Pancreas (tissue), 10 donors: ENCODE measurements at regions not wholly inside any gene's neighbourhood (a gene's known extent, or its start where the extent isn't known, plus 50 kb on each side); places are given as distances from the start of the nearest gene placed in this dataset.

Source experiments
- ATAC-seq, 4 donors: fragments of 200-7000 bp; cut with Tn5 transposase; one replicate each; pipeline versions ENCODE4 v1.8.0 to v1.9.1; 2020; ENCODE audit warnings: mild to moderate bottlenecking in 4 of 4, moderate library complexity in 4 of 4
- DNase-seq, 6 donors: peaks; one replicate each; pipeline ENCODE4 v3.0.0-alpha.2; 2020
- FAIRE-seq: peaks from 2 replicates; lab custom pipeline; 2012; peaks lifted over from hg19 to GRCh38; lab: Jason Lieb, UNC
- H3K27ac ChIP-seq, 4 donors: fragments of 200-600 bp; sonication (generic); 1 replicate in 3 of 4; 2 replicates in 1 of 4; pipeline versions ENCODE4 v1.5.0 to v1.8.0; 2020
- H3K27me3 ChIP-seq, 4 donors: fragments of 200-600 bp; one replicate each; pipeline ENCODE4 v1.8.0; 2021
- H3K36me3 ChIP-seq, 3 donors: fragments of 200-600 bp; sonication (generic) in 1 of 3; one replicate each; pipeline versions ENCODE4 v1.5.0 to v1.8.0; 2020 to 2021
- H3K4me1 ChIP-seq, 3 donors: fragments of 200-600 bp; one replicate each; pipeline ENCODE4 v1.8.0; 2021
- H3K4me3 ChIP-seq, 4 donors: fragments of 200-600 bp; sonication (generic) in 2 of 4; one replicate each; pipeline versions ENCODE4 v1.5.0 to v1.8.0; 2020 to 2021
- H3K9me3 ChIP-seq, 4 donors: fragments of 200-600 bp; one replicate each; pipeline ENCODE4 v1.8.0; 2021
- CTCF ChIP-seq, 4 donors: fragments of 200-600 bp; sonication (generic) in 3 of 4; IDR thresholded peaks; one replicate each; pipeline versions ENCODE4 v1.5.0 to v1.8.0; 2021; ENCODE audit warnings: antibody characterized with exemption in 4 of 4
- WGBS, 2 donors: extraction: QIAGEN DNeasy Blood & Tissue Kit; methylation state at CpG; one replicate each; pipeline ENCODE4 v1.1.7; 2013; 5-methylcytosine and 5-hydroxymethylcytosine counted together
- intact Hi-C, 3 donors: fragments of 100-400 bp; cut with DNase I; formaldehyde crosslinking; loops; one replicate each; pipeline versions ENCODE4 v1.11.1 to v1.14.2; 2022
- donor health status: healthy with polysubstance abuse.
- donor health status: DM: no; HTN: no; CAD: no; lungs with moderate emphysema.
- donor health status: DM: no; HTN: no; CAD: no.
- donor health status: control.
- donor health status: control.
- donor health status: Bipolar disorder and iron deficiency.
- donor health status: DM: yes; HTN: yes; CAD: no.
- donor health status: DM: no; HTN: no; CAD: no.
- donor health status: DM: no; HTN: no; CAD: no.
- donor health status: DM: yes; HTN: yes; CAD: no.

- Histone ChIP-seq H3K36me3 (no peaks in the 10 kb centered on the region), H3K27ac (no peak overlapping the region), H3K4me1 (no peaks in the 10 kb centered on the region), H3K27me3 (no peaks in the 10 kb centered on the region), H3K4me3 (no peak overlapping the region), H3K9me3 (no peaks in the 10 kb centered on the region)
- no peak for ATAC-seq
- intact Hi-C loops = no loop called here
- DNase-seq = no peak
- FAIRE-seq = no peak
- no peak for TF ChIP-seq CTCF (IDR thresholded peaks at IDR 0.05)
Observed at GRCh38 chr5:125310749-125311148, 564.3 kb upstream of the ZNF608 start.

- TF ChIP-seq CTCF (IDR thresholded peaks at IDR 0.05) = no peak
- no peaks in the 10 kb centered on the region for H3K4me1 ChIP-seq
- DNase-seq (no peak), FAIRE-seq (no peak), ATAC-seq (peak in 2 of 4 donors; percentile 63 to 65)
- no peaks in the 10 kb centered on the region for H3K36me3 ChIP-seq
- 85 to 89% methylated on average over 1 of the region's 1 CpG for WGBS, 2 donors
- intact Hi-C loops = no loop called here
- no peak overlapping the region for H3K27ac ChIP-seq
- H3K9me3 ChIP-seq = no peaks in the 10 kb centered on the region
- H3K27me3 ChIP-seq = no peaks in the 10 kb centered on the region
- H3K4me3 ChIP-seq = no peak overlapping the region
Observed at GRCh38 chr5:125311743-125312142, 565.3 kb upstream of the ZNF608 start.

- no peak overlapping the region for H3K27ac ChIP-seq
- H3K36me3 ChIP-seq = no peaks in the 10 kb centered on the region
- intact Hi-C loops = no loop called here
- DNase-seq (no peak), ATAC-seq (no peak), FAIRE-seq (no peak)
- no peaks in the 10 kb centered on the region for H3K9me3 ChIP-seq
- H3K4me1 ChIP-seq = no peaks in the 10 kb centered on the region
- 90 to 96% methylated on average over 4 of the region's 4 CpGs for WGBS, 2 donors
- H3K4me3 ChIP-seq = no peak overlapping the region
- no peak for TF ChIP-seq CTCF (IDR thresholded peaks at IDR 0.05)
- H3K27me3 ChIP-seq = no peaks in the 10 kb centered on the region
Observed at GRCh38 chr5:125313555-125313954, 567.1 kb upstream of the ZNF608 start.

GRCh38 chr5:125315306-125315705 lies 568.9 kb upstream of the ZNF608 start:
- intact Hi-C loops = no loop called here
- Histone ChIP-seq H3K4me1 (no peaks in the 10 kb centered on the region), H3K4me3 (no peak overlapping the region), H3K27ac (no peak overlapping the region), H3K27me3 (no peaks in the 10 kb centered on the region), H3K9me3 (no peaks in the 10 kb centered on the region), H3K36me3 (no peaks in the 10 kb centered on the region)
- no peak for FAIRE-seq
- TF ChIP-seq CTCF (IDR thresholded peaks at IDR 0.05) = no peak
- no peak for ATAC-seq
- WGBS, 2 donors = 87 to 94% methylated on average over 1 of the region's 1 CpG
- no peak for DNase-seq

- no peaks in the 10 kb centered on the region for H3K4me1 ChIP-seq
- DNase-seq (no peak), FAIRE-seq (no peak), ATAC-seq (no peak)
- H3K36me3 ChIP-seq = no peaks in the 10 kb centered on the region
- intact Hi-C loops = no loop called here
- no peaks in the 10 kb centered on the region for H3K27me3 ChIP-seq
- no peak for TF ChIP-seq CTCF (IDR thresholded peaks at IDR 0.05)
- no peak overlapping the region for H3K4me3 ChIP-seq
- WGBS, 2 donors = 63 to 82% methylated on average over 3 of the region's 3 CpGs
- no peak overlapping the region for H3K27ac ChIP-seq
- no peaks in the 10 kb centered on the region for H3K9me3 ChIP-seq
Observed at GRCh38 chr5:125316391-125316790, 570.0 kb upstream of the ZNF608 start.
